Activated CD8-positive, alpha-beta T cell treated with anti-CD3 and anti-CD28 coated beads for 36 hours (primary cell): ENCODE measurements at regions not wholly inside any gene's neighbourhood (a gene's known extent, or its start where the extent isn't known, plus 50 kb on each side); places are given as distances from the start of the nearest gene placed in this dataset.
"Not testable (repeated sequence)": the region's sequence is repeated elsewhere in the genome, so short reads cannot be mapped to it uniquely, and the experiment has no call there.

Experiments
- ATAC-seq: fragments of 200-7000 bp; cut with Tn5 transposase; one replicate; pipeline ENCODE4 v1.10.0; 2021; ENCODE audit warnings: mild to moderate bottlenecking, moderate library complexity
- CTCF ChIA-PET: fragments of 350-600 bp; sonication (Branson Sonifier 250); formaldehyde crosslinking; loops from one replicate; lab custom pipeline; 2021; ENCODE audit warnings: antibody characterized with exemption; lab: Charles Lee
- POLR2A ChIA-PET: fragments of 350-600 bp; sonication (Branson Sonifier 250); formaldehyde crosslinking; loops from one replicate; lab custom pipeline; 2021; ENCODE audit warnings: antibody characterized with exemption; lab: Charles Lee
- DNase-seq: peaks from one replicate; pipeline ENCODE4 v3.0.0-alpha.2; 2020
- H3K27ac Mint-ChIP-seq: one replicate; pipeline ENCODE4 v1.8.0; 2021; ENCODE audit warnings: mild to moderate bottlenecking, mixed read lengths
- H3K27me3 Mint-ChIP-seq: one replicate; pipeline ENCODE4 v1.8.0; 2021; ENCODE audit warnings: mixed read lengths
- H3K36me3 Mint-ChIP-seq: one replicate; pipeline ENCODE4 v1.8.0; 2021; ENCODE audit warnings: low read depth, mixed read lengths
- H3K4me1 Mint-ChIP-seq: one replicate; pipeline ENCODE4 v1.8.0; 2021; ENCODE audit warnings: low read depth, mixed read lengths
- H3K4me3 Mint-ChIP-seq: one replicate; pipeline ENCODE4 v1.8.0; 2021; ENCODE audit warnings: mild to moderate bottlenecking, moderate library complexity, mixed read lengths
- H3K9me3 Mint-ChIP-seq: one replicate; pipeline ENCODE4 v1.8.0; 2021; ENCODE audit warnings: mixed read lengths
- CTCF ChIP-seq: fragments of 200-600 bp; IDR thresholded peaks from one replicate; pipeline ENCODE4 v1.8.0; 2022; ENCODE audit warnings: antibody characterized with exemption, mild to moderate bottlenecking
- intact Hi-C: fragments of 100-400 bp; cut with micrococcal nuclease; formaldehyde crosslinking; loops from one replicate; pipeline ENCODE4 v1.10.0; 2022

GRCh38 chr15:24488164-24488907 is 187.2 kb upstream of the NPAP1 start:
- intact Hi-C loops, POLR2A ChIA-PET, ATAC-seq: not testable (repeated sequence)

GRCh38 chr15:24505216-24505615 is 170.4 kb upstream of the NPAP1 start:
- POLR2A ChIA-PET, H3K4me1 Mint-ChIP-seq, H3K27me3 Mint-ChIP-seq, H3K27ac Mint-ChIP-seq, H3K4me3 Mint-ChIP-seq, CTCF ChIA-PET, ATAC-seq, H3K9me3 Mint-ChIP-seq, DNase-seq, intact Hi-C loops, H3K36me3 Mint-ChIP-seq: not testable (repeated sequence)

More at GRCh38 chr15:24488164-24488907, 187.2 kb upstream of the NPAP1 start:
- CTCF ChIA-PET, H3K4me1 Mint-ChIP-seq, DNase-seq, H3K27ac Mint-ChIP-seq, H3K27me3 Mint-ChIP-seq, H3K4me3 Mint-ChIP-seq, H3K36me3 Mint-ChIP-seq: not testable (repeated sequence)
- H3K9me3 Mint-ChIP-seq, result peaks cover 11% of the 10 kb centered on the region

- DNase-seq, H3K27ac Mint-ChIP-seq, intact Hi-C loops, H3K27me3 Mint-ChIP-seq, H3K4me3 Mint-ChIP-seq, POLR2A ChIA-PET, CTCF ChIA-PET, ATAC-seq, H3K4me1 Mint-ChIP-seq, H3K36me3 Mint-ChIP-seq: not testable (repeated sequence)
- peaks cover 11% of the 10 kb centered on the region for H3K9me3 Mint-ChIP-seq
These were observed 165.9 kb upstream of the NPAP1 start for GRCh38 chr15:24509714-24510113.

- H3K27ac Mint-ChIP-seq, H3K4me3 Mint-ChIP-seq, DNase-seq, CTCF ChIA-PET, H3K27me3 Mint-ChIP-seq, intact Hi-C loops, H3K36me3 Mint-ChIP-seq, H3K4me1 Mint-ChIP-seq, ATAC-seq, POLR2A ChIA-PET: not testable (repeated sequence)
- H3K9me3 Mint-ChIP-seq, result peaks cover 11% of the 10 kb centered on the region
These were observed 164.0 kb upstream of the NPAP1 start for GRCh38 chr15:24511598-24511997.

- intact Hi-C loops, H3K9me3 Mint-ChIP-seq, H3K4me3 Mint-ChIP-seq, H3K36me3 Mint-ChIP-seq, DNase-seq, CTCF ChIA-PET, H3K4me1 Mint-ChIP-seq, H3K27me3 Mint-ChIP-seq, ATAC-seq, POLR2A ChIA-PET, H3K27ac Mint-ChIP-seq: not testable (repeated sequence)
These were observed 156.8 kb upstream of the NPAP1 start for GRCh38 chr15:24518772-24519171.

GRCh38 chr15:24531235-24531634 is 144.3 kb upstream of the NPAP1 start:
- H3K27me3 Mint-ChIP-seq, H3K36me3 Mint-ChIP-seq, CTCF ChIA-PET, DNase-seq, ATAC-seq, H3K9me3 Mint-ChIP-seq, H3K4me1 Mint-ChIP-seq, H3K4me3 Mint-ChIP-seq, H3K27ac Mint-ChIP-seq, intact Hi-C loops: not testable (repeated sequence)
- POLR2A ChIA-PET, result interaction anchor here (0.6 kb wide), 1 partner anchor 12 kb away, joined by 3 read pairs; no protein-coding TSS in a partner anchor

- H3K9me3 Mint-ChIP-seq, H3K27me3 Mint-ChIP-seq, intact Hi-C loops, H3K4me1 Mint-ChIP-seq, CTCF ChIA-PET, POLR2A ChIA-PET, H3K27ac Mint-ChIP-seq, H3K36me3 Mint-ChIP-seq, H3K4me3 Mint-ChIP-seq, DNase-seq, ATAC-seq: not testable (repeated sequence)
These were observed 141.5 kb upstream of the NPAP1 start for GRCh38 chr15:24534032-24534431.

- CTCF ChIA-PET, result not testable (repeated sequence)
These were observed 118.3 kb upstream of the NPAP1 start for GRCh38 chr15:24557281-24557680.

GRCh38 chr15:24607636-24608035 is 67.9 kb upstream of the NPAP1 start:
- intact Hi-C loops, result no loop called here
- DNase-seq (no peak), ATAC-seq (no peak)
- POLR2A ChIA-PET, result no interaction called here
- Mint-ChIP-seq H3K4me1 (no peaks in the 10 kb centered on the region), H3K9me3 (peaks cover 6% of the 10 kb centered on the region), H3K36me3 (no peaks in the 10 kb centered on the region), H3K27ac (no peak overlapping the region), H3K27me3 (no peaks in the 10 kb centered on the region), H3K4me3 (no peak overlapping the region)
- CTCF ChIA-PET, result no interaction called here
- TF ChIP-seq CTCF, result no peak

More at GRCh38 chr15:24557281-24557680, 118.3 kb upstream of the NPAP1 start:
- H3K4me3 Mint-ChIP-seq, DNase-seq, H3K9me3 Mint-ChIP-seq, H3K27me3 Mint-ChIP-seq, H3K27ac Mint-ChIP-seq, intact Hi-C loops, POLR2A ChIA-PET, ATAC-seq, H3K36me3 Mint-ChIP-seq, H3K4me1 Mint-ChIP-seq: not testable (repeated sequence)
